H9 (cell line): ENCODE measurements at regions not wholly inside any gene's neighbourhood (a gene's known extent, or its start where the extent isn't known, plus 50 kb on each side); places are given as distances from the start of the nearest gene placed in this dataset.

Source experiments
- DNase-seq: peaks from one replicate; pipeline ENCODE4 v3.0.0-alpha.2; 2017
- H2AFZ ChIP-seq: one replicate; pipeline ENCODE4 v1.6.1; 2013; ENCODE audit warnings: mild to moderate bottlenecking, low read length, control low read depth, moderate library complexity
- H2AK5ac ChIP-seq: 2 replicates; pipeline ENCODE4 v1.6.1; 2013; ENCODE audit warnings: low read length, control low read depth, mixed read lengths; ENCODE audit not compliant: insufficient read length
- H2BK120ac ChIP-seq: one replicate; pipeline ENCODE4 v1.6.1; 2013; ENCODE audit warnings: low read depth, mild to moderate bottlenecking, low read length, control low read depth, inconsistent platforms; ENCODE audit not compliant: poor library complexity, severe bottlenecking
- H2BK12ac ChIP-seq: 2 replicates; pipeline ENCODE4 v1.6.1; 2013; ENCODE audit warnings: low read length, control low read depth, mixed read lengths, low read depth; ENCODE audit not compliant: insufficient read length
- H2BK15ac ChIP-seq: 2 replicates; pipeline ENCODE4 v1.6.1; 2013; ENCODE audit warnings: low read depth, low read length, control low read depth
- H2BK20ac ChIP-seq: one replicate; pipeline ENCODE4 v1.6.1; 2013; ENCODE audit warnings: low read depth, mild to moderate bottlenecking, low read length, control low read depth, inconsistent platforms; ENCODE audit not compliant: poor library complexity, severe bottlenecking
- H2BK5ac ChIP-seq: 2 replicates; pipeline ENCODE4 v1.6.1; 2013; ENCODE audit warnings: low read length, control low read depth, mixed read lengths; ENCODE audit not compliant: insufficient read length
- H3K14ac ChIP-seq: 2 replicates; pipeline ENCODE4 v1.6.1; 2013; ENCODE audit warnings: low read length, control low read depth; ENCODE audit not compliant: insufficient read depth
- H3K18ac ChIP-seq: 2 replicates; pipeline ENCODE4 v1.6.1; 2013; ENCODE audit warnings: low read depth, mild to moderate bottlenecking, mixed read lengths, low read length, control low read depth; ENCODE audit not compliant: insufficient read length
- H3K23ac ChIP-seq: 2 replicates; pipeline ENCODE4 v1.6.1; 2013; ENCODE audit warnings: low read length, control low read depth, mixed read lengths, low read depth; ENCODE audit not compliant: insufficient read length
- H3K23me2 ChIP-seq: 2 replicates; pipeline ENCODE4 v1.6.1; 2013; ENCODE audit warnings: low read depth, mild to moderate bottlenecking, mixed read lengths, low read length, control low read depth; ENCODE audit not compliant: insufficient read length, poor library complexity, severe bottlenecking
- H3K27ac ChIP-seq: 2 replicates; pipeline ENCODE4 v1.5.1; 2013; ENCODE audit warnings: low read length, control low read depth, mixed read lengths, low read depth; ENCODE audit not compliant: insufficient read length
- H3K27me3 ChIP-seq: 2 replicates; pipeline ENCODE4 v1.6.1; 2013; ENCODE audit warnings: low read length, control low read depth, inconsistent platforms; ENCODE audit not compliant: insufficient read depth
- H3K4ac ChIP-seq: 2 replicates; pipeline ENCODE4 v1.6.1; 2013; ENCODE audit warnings: low read depth, mild to moderate bottlenecking, control low read depth, inconsistent platforms, low read length, moderate library complexity
- H3K4me1 ChIP-seq: 2 replicates; pipeline ENCODE4 v1.6.1; 2013; ENCODE audit warnings: low read length, control low read depth, inconsistent platforms; ENCODE audit not compliant: insufficient read depth
- H3K4me2 ChIP-seq: 2 replicates; pipeline ENCODE4 v1.6.1; 2013; ENCODE audit warnings: low read length, control low read depth, mixed read lengths; ENCODE audit not compliant: insufficient read length, insufficient read depth
- H3K56ac ChIP-seq: 2 replicates; pipeline ENCODE4 v1.6.1; 2013; ENCODE audit warnings: low read depth, mild to moderate bottlenecking, mixed read lengths, low read length, control low read depth; ENCODE audit not compliant: insufficient read length
- H3K79me1 ChIP-seq: 2 replicates; pipeline ENCODE4 v1.6.1; 2013; ENCODE audit warnings: low read depth, mild to moderate bottlenecking, moderate library complexity, low read length, control low read depth, inconsistent platforms; ENCODE audit not compliant: insufficient read depth, poor library complexity, severe bottlenecking
- H3K79me2 ChIP-seq: 2 replicates; pipeline ENCODE4 v1.6.1; 2013; ENCODE audit warnings: low read length, control low read depth, inconsistent platforms; ENCODE audit not compliant: insufficient read depth
- H3K9ac ChIP-seq: 2 replicates; pipeline ENCODE4 v1.6.1; 2013; ENCODE audit warnings: low read length, control low read depth, mixed read lengths; ENCODE audit not compliant: insufficient read length; ENCODE audit errors: extremely low read depth
- H3K9me3 ChIP-seq: one replicate; pipeline ENCODE4 v1.6.1; 2013; ENCODE audit warnings: low read depth, low read length, inconsistent platforms; ENCODE audit not compliant: control insufficient read depth
- H3T11ph ChIP-seq: one replicate; pipeline ENCODE4 v1.6.1; 2013; ENCODE audit warnings: mild to moderate bottlenecking, low read length, control low read depth, inconsistent platforms
- H4K20me1 ChIP-seq: one replicate; pipeline ENCODE4 v1.6.1; 2013; ENCODE audit not compliant: control insufficient read depth, insufficient read length, insufficient read depth
- H4K5ac ChIP-seq: 2 replicates; pipeline ENCODE4 v1.6.1; 2013; ENCODE audit warnings: low read depth, mild to moderate bottlenecking, mixed read lengths, low read length, control low read depth; ENCODE audit not compliant: insufficient read length
- H4K8ac ChIP-seq: replicated peaks from 2 replicates; pipeline ENCODE4 v1.6.1; 2013; ENCODE audit warnings: low read length, control low read depth, mixed read lengths, low read depth; ENCODE audit not compliant: insufficient read length
- H4K91ac ChIP-seq: 2 replicates; pipeline ENCODE4 v1.6.1; 2013; ENCODE audit warnings: low read depth, mild to moderate bottlenecking, moderate library complexity, mixed read lengths, low read length, control low read depth; ENCODE audit not compliant: insufficient read length
- H3K27ac Mint-ChIP-seq, 3 experiments: 2 replicates in 2 of 3; 3 replicates in 1 of 3; pipeline ENCODE4 v1.8.0; 2020 to 2021; ENCODE audit warnings: mixed read lengths in 3 of 3, mild to moderate bottlenecking in 1 of 3, moderate library complexity in 1 of 3
- H3K27me3 Mint-ChIP-seq: 2 replicates; pipeline ENCODE4 v1.8.0; 2021; ENCODE audit warnings: low read depth, mild to moderate bottlenecking, moderate library complexity, mixed read lengths
- H3K36me3 Mint-ChIP-seq, 3 experiments: 2 replicates in 2 of 3; 3 replicates in 1 of 3; pipeline ENCODE4 v1.8.0; 2020 to 2021; ENCODE audit warnings: low read depth in 3 of 3, mixed read lengths in 3 of 3; ENCODE audit not compliant: insufficient read depth in 1 of 3
- H3K4me1 Mint-ChIP-seq, 2 experiments: 2 replicates each; pipeline ENCODE4 v1.8.0; 2020; ENCODE audit warnings: mixed read lengths in 2 of 2
- H3K4me3 Mint-ChIP-seq, 2 experiments: 2 replicates in 1 of 2; 3 replicates in 1 of 2; pipeline ENCODE4 v1.8.0; 2020 to 2021; ENCODE audit warnings: mild to moderate bottlenecking in 2 of 2, mixed read lengths in 2 of 2, moderate library complexity in 1 of 2
- H3K9me3 Mint-ChIP-seq, 2 experiments: 2 replicates in 1 of 2; 3 replicates in 1 of 2; pipeline ENCODE4 v1.8.0; 2020; ENCODE audit warnings: mild to moderate bottlenecking in 2 of 2, mixed read lengths in 2 of 2, moderate library complexity in 1 of 2
- WGBS: extraction: QIAGEN DNeasy Blood & Tissue Kit; methylation state at CpG from one replicate; pipeline ENCODE4 v1.1.7; 2013; ENCODE audit warnings: missing lambda C conversion rate, low lambda C conversion rate, mixed read lengths; ENCODE audit not compliant: insufficient read length; ENCODE audit errors: extremely low coverage; 5-methylcytosine and 5-hydroxymethylcytosine counted together
- TF ChIP-seq, protein P1 (sequence below): fragments of 200-600 bp; sonication (generic); conservative IDR thresholded peaks from 3 replicates; pipeline ENCODE4 v1.8.0; 2021; ENCODE audit warnings: antibody characterized with exemption, mild to moderate bottlenecking

DNA sequence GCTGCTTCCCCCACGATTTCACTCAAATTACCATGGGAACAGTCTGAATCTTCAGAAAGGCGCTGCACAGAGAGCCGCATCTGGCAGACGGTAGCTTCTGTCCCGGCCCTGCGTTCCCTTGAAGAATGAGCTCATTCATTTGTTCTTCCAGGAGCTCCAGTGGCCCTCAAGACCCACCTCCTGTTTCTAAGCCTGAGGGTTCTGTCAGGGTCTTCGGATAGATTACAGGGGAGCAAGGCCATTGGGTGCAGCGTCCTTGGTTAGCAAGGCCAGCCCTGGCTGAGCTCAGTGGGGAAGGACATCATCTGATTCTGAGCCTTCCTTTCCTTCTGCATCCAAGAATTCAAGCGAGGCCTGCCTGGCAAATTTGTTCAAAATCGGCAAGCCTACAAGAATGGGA, 111.9 kb downstream of the PDCL3 start:
- Histone ChIP-seq H2AFZ (no peak overlapping the region), H2BK12ac (no peak overlapping the region), H3K14ac (no peak overlapping the region), H3K27ac (no peak overlapping the region), H3K9me3 (no peaks in the 10 kb centered on the region), H3K9ac (no peak overlapping the region), H3T11ph (no peak overlapping the region), H3K23me2 (no peaks in the 10 kb centered on the region), H3K56ac (no peak overlapping the region), H4K8ac (no peak overlapping the region), H2BK5ac (no peak overlapping the region), H4K91ac (no peak overlapping the region), H3K27me3 (no peaks in the 10 kb centered on the region), H2AK5ac (no peak overlapping the region), H3K23ac (no peak overlapping the region), H3K18ac (no peak overlapping the region), H3K4ac (no peak overlapping the region), H3K4me2 (no peak overlapping the region), H2BK120ac (no peak overlapping the region), H2BK20ac (no peak overlapping the region), H2BK15ac (no peak overlapping the region), H4K5ac (no peak overlapping the region), H3K79me2 (no peaks in the 10 kb centered on the region), H4K20me1 (no peaks in the 10 kb centered on the region), H3K79me1 (no peaks in the 10 kb centered on the region), H3K4me1 (no peaks in the 10 kb centered on the region)
- Mint-ChIP-seq H3K36me3 (no peaks in the 10 kb centered on the region), H3K9me3 (no peaks in the 10 kb centered on the region), H3K27me3 (no peaks in the 10 kb centered on the region), H3K27ac (no peak overlapping the region), H3K4me1 (0 out of 4 replicates have a peak, but pooled peaks cover 0 to 2% of the 10 kb centered on the region in 2 experiments), H3K4me3 (no peak overlapping the region)
- DNase-seq, result no peak
- TF ChIP-seq, protein P1, sequence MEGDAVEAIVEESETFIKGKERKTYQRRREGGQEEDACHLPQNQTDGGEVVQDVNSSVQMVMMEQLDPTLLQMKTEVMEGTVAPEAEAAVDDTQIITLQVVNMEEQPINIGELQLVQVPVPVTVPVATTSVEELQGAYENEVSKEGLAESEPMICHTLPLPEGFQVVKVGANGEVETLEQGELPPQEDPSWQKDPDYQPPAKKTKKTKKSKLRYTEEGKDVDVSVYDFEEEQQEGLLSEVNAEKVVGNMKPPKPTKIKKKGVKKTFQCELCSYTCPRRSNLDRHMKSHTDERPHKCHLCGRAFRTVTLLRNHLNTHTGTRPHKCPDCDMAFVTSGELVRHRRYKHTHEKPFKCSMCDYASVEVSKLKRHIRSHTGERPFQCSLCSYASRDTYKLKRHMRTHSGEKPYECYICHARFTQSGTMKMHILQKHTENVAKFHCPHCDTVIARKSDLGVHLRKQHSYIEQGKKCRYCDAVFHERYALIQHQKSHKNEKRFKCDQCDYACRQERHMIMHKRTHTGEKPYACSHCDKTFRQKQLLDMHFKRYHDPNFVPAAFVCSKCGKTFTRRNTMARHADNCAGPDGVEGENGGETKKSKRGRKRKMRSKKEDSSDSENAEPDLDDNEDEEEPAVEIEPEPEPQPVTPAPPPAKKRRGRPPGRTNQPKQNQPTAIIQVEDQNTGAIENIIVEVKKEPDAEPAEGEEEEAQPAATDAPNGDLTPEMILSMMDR, result no peak
- no CpG with 5 or more reads among the region's 10 CpGs for WGBS
